ENCODE measurements at regions not wholly inside any gene's neighbourhood (a gene's known extent, or its start where the extent isn't known, plus 50 kb on each side); places are given as distances from the start of the nearest gene placed in this dataset.

- TF ChIP-seq EZH2 (IDR thresholded peaks at IDR 0.05) = no peak
- TF ChIP-seq POLR2AphosphoS5 (IDR thresholded peaks at IDR 0.05; ENCODE audit: borderline replicate concordance, low read depth, low read length) = no peak
These were observed 74.8 kb upstream of the PCED1B start for GRCh38 chr12:47004634-47005033.

Measured in SK-N-MC (cell line).